ENCODE measurements at regions not wholly inside any gene's neighbourhood (a gene's known extent, or its start where the extent isn't known, plus 50 kb on each side); places are given as distances from the start of the nearest gene placed in this dataset.
"Not testable (repeated sequence)": the region's sequence is repeated elsewhere in the genome, so short reads cannot be mapped to it uniquely, and the experiment has no call there.

DNA sequence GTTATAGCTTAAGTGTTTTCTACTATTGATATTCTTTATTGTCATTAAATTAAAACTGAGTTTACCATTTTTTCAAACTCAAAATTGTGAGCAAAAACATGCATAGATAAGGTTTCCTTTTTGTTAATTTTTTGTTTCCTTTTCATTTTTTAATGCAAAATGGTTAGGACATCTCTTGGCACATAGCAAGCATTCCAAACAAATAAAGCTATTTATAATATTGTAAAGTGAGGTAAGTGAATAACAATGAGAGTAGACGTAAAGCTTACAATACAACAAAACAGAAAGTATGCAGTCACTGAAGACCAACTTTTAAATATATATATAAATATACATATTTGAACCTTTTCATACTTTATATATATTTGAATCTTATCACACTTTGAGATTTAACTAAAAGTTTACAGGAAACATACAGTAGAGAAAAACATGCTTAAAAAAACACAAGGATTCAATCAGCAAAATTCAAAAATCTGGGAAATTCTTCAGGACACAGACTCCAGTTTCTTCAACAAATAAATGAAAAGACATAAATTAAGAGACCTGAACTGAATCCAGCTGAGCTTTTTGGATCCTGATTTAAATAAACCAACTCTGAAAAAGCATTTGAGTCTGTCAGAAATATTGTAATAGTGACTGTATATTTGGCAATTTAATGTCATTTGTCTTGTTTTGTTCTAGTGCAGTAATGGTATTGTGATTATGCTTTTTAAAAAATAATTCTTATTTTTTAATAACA, 67.5 kb upstream of the SAMSN1 start:
- no peaks in the 10 kb centered on the region for H3K36me3 Mint-ChIP-seq (ENCODE audit: insufficient read depth)
- H3K9me3 Mint-ChIP-seq, result no peaks in the 10 kb centered on the region
- H3K4me3 Mint-ChIP-seq, result no peak overlapping the region
- no peak for ATAC-seq
- H3K27me3 Mint-ChIP-seq (ENCODE audit: low read depth), result no peaks in the 10 kb centered on the region
- DNase-seq, result no peak
- H3K4me1 Mint-ChIP-seq (ENCODE audit: low read depth), result peaks cover 23% of the 10 kb centered on the region

DNA sequence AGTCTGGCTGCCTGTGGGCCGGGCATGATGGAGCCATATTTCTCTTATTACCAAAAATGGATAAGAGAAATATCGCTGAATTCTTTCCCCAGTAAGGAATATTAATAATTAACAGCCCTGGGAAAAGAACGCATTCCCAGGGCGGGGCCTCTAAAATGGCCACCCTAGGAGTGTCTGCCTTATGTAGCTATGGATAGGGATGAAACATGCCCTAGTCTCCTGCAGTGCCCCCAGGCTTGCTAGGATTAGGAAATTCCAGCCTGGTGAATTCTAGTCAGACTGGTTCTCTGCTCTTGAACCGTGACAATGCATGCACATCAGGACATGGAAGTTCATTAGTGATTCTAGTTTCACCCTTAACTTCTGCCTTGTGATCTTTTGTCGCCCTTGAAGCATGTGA, 64.0 kb upstream of the SAMSN1 start:
- not testable (repeated sequence) for DNase-seq; ATAC-seq; H3K36me3 Mint-ChIP-seq (ENCODE audit: insufficient read depth); H3K4me3 Mint-ChIP-seq; H3K9me3 Mint-ChIP-seq; H3K27me3 Mint-ChIP-seq (ENCODE audit: low read depth)
- peaks cover 14% of the 10 kb centered on the region for H3K4me1 Mint-ChIP-seq (ENCODE audit: low read depth)

DNA sequence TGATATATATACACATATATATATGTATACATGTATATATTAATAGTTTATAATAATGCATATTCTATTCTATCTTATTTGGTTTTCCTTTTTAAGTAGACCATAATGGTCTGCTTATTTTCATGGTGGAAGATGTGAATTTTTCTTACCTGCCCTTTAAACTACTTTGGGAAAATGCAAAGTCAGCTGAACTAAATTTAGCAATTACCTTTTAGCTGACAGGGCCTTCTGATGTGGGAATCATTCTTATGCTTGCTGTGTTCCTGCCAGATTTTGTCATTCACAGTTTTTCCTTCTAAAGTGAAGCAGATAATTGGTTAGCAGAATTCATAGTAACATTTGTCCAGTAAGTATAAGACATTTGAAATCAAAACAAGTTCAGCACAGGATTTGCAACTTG, 63.2 kb upstream of the SAMSN1 start:
- no peak for ATAC-seq
- Mint-ChIP-seq H3K9me3 (no peaks in the 10 kb centered on the region), H3K4me1 (ENCODE audit: low read depth) (peaks cover 14% of the 10 kb centered on the region), H3K4me3 (no peak overlapping the region), H3K27me3 (ENCODE audit: low read depth) (no peaks in the 10 kb centered on the region), H3K36me3 (ENCODE audit: insufficient read depth) (no peaks in the 10 kb centered on the region)
- no peak for DNase-seq

DNA sequence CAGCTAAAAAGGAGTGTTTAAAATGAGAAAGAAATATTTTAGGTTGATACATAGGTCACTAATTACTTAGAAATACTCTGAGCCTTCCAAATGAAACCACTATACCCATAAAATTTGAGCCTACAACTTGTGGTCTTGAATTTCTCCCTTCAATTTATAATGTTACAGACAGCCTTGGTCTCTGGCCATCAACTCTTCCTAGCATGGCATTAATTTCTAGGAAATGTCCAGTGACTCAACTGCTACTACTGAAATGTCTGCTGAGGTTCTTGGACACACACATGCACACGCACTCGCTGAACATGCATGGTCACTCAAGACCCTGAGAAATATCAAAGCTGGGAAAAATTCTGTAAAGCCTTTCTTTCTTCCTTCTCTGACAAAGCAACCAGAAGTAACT, 61.1 kb upstream of the SAMSN1 start:
- no peak for ATAC-seq
- no peaks in the 10 kb centered on the region for H3K27me3 Mint-ChIP-seq (ENCODE audit: low read depth)
- no peak overlapping the region for H3K4me3 Mint-ChIP-seq
- H3K9me3 Mint-ChIP-seq, result no peaks in the 10 kb centered on the region
- peaks cover 2% of the 10 kb centered on the region for H3K36me3 Mint-ChIP-seq (ENCODE audit: insufficient read depth)
- H3K4me1 Mint-ChIP-seq (ENCODE audit: low read depth), result peaks cover 26% of the 10 kb centered on the region
- no peak for DNase-seq

DNA sequence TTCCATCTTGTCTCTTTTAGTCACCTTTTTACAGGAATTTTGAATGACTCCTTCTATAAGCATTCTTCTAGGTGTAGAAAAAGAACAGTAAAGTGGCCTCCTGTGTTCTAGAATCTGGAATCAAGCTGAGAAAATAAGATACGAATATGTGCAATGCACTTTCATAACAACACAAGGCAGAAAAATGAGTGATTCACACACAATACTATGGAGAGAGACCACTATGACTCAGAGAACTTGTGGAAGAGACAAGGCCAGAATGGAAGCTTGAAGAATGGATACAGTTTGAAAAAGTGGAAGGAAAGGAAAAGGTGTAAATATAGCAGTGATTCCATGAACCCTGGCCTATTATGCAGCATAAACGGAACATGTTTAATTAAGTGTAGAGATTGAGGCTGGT, 57.1 kb upstream of the SAMSN1 start:
- no peak for DNase-seq
- peak overlapping the region; percentile 24 for H3K4me3 Mint-ChIP-seq
- H3K4me1 Mint-ChIP-seq (ENCODE audit: low read depth), result peaks cover 23% of the 10 kb centered on the region
- H3K27me3 Mint-ChIP-seq (ENCODE audit: low read depth), result no peaks in the 10 kb centered on the region
- H3K9me3 Mint-ChIP-seq, result no peaks in the 10 kb centered on the region
- peak in 1 of 2 donors; percentile 34 for ATAC-seq
- H3K36me3 Mint-ChIP-seq (ENCODE audit: insufficient read depth), result peaks cover 2% of the 10 kb centered on the region

DNA sequence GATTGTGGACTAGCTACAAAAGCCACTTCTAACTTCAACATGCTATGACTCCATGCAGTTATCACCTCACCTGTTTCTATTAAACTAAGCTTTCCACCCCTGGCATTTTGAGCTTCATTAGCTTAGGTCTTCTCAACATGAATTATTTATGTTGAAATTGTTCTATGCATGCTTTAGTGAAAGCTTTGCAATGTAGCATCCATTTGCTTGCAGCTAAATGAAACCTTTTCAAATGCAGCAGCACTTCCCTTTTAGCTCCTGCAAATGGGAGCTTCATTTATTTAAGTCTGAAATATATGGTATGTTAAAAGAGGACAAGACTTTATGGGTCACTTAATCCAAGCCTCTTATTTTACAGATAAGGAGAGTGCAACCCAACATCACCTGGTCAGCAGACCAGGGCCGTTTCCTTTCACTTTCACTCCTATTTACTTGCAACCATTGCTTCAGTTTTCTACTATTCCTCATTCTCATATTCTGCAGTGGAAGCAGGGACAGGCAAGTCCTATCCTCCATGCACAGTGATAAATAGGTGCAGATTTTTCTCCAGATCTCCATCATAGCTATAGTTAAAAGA, 56.4 kb upstream of the SAMSN1 start:
- H3K4me1 Mint-ChIP-seq (ENCODE audit: low read depth), result peaks cover 23% of the 10 kb centered on the region
- peak overlapping the region; percentile 29 for H3K4me3 Mint-ChIP-seq
- no peaks in the 10 kb centered on the region for H3K27me3 Mint-ChIP-seq (ENCODE audit: low read depth)
- peaks cover 2% of the 10 kb centered on the region for H3K36me3 Mint-ChIP-seq (ENCODE audit: insufficient read depth)
- DNase-seq (no peak), ATAC-seq (peak in 1 of 2 donors; percentile 37)
- H3K9me3 Mint-ChIP-seq, result no peaks in the 10 kb centered on the region

DNA sequence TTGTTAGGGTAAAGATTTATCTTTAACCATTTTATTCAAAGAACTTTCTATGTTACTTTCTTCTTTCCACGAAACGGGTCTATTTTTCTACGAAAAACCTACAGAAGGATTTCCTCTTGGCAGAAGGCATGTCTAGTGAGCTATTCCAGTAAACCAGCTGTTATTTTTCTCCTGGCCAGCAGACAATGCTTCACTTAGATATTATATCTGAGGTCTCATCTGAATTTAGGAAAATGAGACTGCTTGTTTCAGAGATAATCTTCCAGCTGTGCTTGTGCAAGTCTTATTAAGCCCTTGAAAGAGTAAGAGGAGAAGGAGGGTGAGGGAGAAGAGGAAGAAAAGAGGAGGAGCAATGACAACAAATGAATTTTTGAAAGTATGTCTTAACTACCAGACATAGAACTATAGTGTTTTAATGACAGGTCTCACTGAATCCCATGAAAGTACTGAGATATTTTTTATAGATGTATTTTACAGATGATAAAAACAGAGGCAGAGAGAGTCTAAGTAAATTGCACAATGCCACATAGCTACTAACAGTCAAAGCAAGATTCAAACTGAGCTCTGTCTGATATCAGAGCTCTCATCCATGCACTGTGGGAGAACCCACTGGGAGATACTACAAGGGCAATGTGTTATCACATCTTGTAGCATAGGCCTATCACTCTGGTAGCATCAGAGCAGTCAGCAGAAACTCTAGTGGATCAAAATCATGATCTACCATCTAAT, 54.6 kb upstream of the SAMSN1 start:
- peaks cover 5% of the 10 kb centered on the region for H3K36me3 Mint-ChIP-seq (ENCODE audit: insufficient read depth)
- DNase-seq, result no peak
- peaks cover 23% of the 10 kb centered on the region for H3K4me1 Mint-ChIP-seq (ENCODE audit: low read depth)
- no peak overlapping the region for H3K4me3 Mint-ChIP-seq
- peaks cover 11% of the 10 kb centered on the region for H3K9me3 Mint-ChIP-seq
- ATAC-seq, result no peak
- no peaks in the 10 kb centered on the region for H3K27me3 Mint-ChIP-seq (ENCODE audit: low read depth)

DNA sequence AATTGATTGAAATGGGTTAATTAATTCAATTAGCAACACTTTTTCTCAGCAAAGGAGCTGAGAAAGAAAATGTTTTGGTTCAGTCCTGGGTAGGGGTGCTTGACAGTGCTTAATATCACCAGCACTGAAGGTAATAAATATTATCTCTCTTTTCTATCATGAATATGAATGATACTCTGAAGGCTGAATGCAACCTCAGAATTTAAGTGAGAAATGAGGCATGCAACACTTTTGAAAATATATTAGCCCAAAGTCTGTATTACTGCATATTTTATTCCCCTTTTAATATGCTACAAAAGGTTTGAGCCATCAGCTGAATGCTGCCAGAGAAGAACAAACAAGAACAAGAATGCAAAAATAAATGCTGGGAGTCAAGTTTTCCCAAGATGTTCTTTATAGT, 52.0 kb upstream of the SAMSN1 start:
- Mint-ChIP-seq H3K4me1 (ENCODE audit: low read depth) (peaks cover 19% of the 10 kb centered on the region), H3K36me3 (ENCODE audit: insufficient read depth) (peaks cover 2% of the 10 kb centered on the region), H3K9me3 (peaks cover 22% of the 10 kb centered on the region), H3K27me3 (ENCODE audit: low read depth) (no peaks in the 10 kb centered on the region), H3K4me3 (no peak overlapping the region)
- ATAC-seq, result no peak
- no peak for DNase-seq

Data from activated T-cell treated with anti-CD3 and anti-CD28 coated beads, Interleukin-2, amount 50 U/mL, for 4 hours (primary cell).